ENCODE measurements at regions not wholly inside any gene's neighbourhood (a gene's known extent, or its start where the extent isn't known, plus 50 kb on each side); places are given as distances from the start of the nearest gene placed in this dataset.

- no peak for DNase-seq
- ATAC-seq, result no peak
These were observed 427.7 kb upstream of the SULF2 start for GRCh38 chr20:48212806-48213509.

GRCh38 chr20:48211847-48212246 lies 426.6 kb upstream of the SULF2 start:
- intact Hi-C loops (cut with DNase I), result loop anchor here in 2 of 10 donors (5.0 kb wide), 1 partner anchor 385 kb away; no protein-coding TSS in a partner anchor
- 88 to 100% (median 95%) methylated on average over 5 of the region's 5 CpGs for WGBS, 4 donors
- no peak for DNase-seq
- H3K27me3 ChIP-seq, result peaks cover 0 to 8% (median 0%) of the 10 kb centered on the region in 9 donors
- TF ChIP-seq POLR2A (IDR thresholded peaks at IDR 0.05), result no peak
- TF ChIP-seq CTCF (IDR thresholded peaks at IDR 0.05), result no peak
- H3K9me3 ChIP-seq, result no peaks in the 10 kb centered on the region
- H3K36me3 ChIP-seq, result no peaks in the 10 kb centered on the region
- H3K27ac ChIP-seq, result no peak overlapping the region
- no peak overlapping the region for H3K4me3 ChIP-seq
- H3K4me1 ChIP-seq, result peaks cover 0 to 3% (median 0%) of the 10 kb centered on the region in 12 donors
- ATAC-seq, result no peak

More at GRCh38 chr20:48212806-48213509, 427.7 kb upstream of the SULF2 start:
- H3K27me3 ChIP-seq, result peaks cover 0 to 8% (median 0%) of the 10 kb centered on the region in 9 donors
- intact Hi-C loops (cut with DNase I), result loop anchor here in 2 of 10 donors (5.0 kb wide), 1 partner anchor 384 kb away; no protein-coding TSS in a partner anchor
- H3K4me1 ChIP-seq, result peaks cover 0 to 3% (median 0%) of the 10 kb centered on the region in 12 donors
- no peaks in the 10 kb centered on the region for H3K9me3 ChIP-seq
- H3K36me3 ChIP-seq, result no peaks in the 10 kb centered on the region
- no peak overlapping the region for H3K27ac ChIP-seq
- H3K4me3 ChIP-seq, result no peak overlapping the region
- 76 to 86% (median 82%) methylated on average over 3 of the region's 3 CpGs for WGBS, 4 donors
- TF ChIP-seq CTCF (IDR thresholded peaks at IDR 0.05) (no peak), POLR2A (IDR thresholded peaks at IDR 0.05) (no peak)

- Histone ChIP-seq H3K4me1 (peaks cover 0 to 3% (median 0%) of the 10 kb centered on the region in 12 donors), H3K9me3 (no peaks in the 10 kb centered on the region), H3K36me3 (no peaks in the 10 kb centered on the region), H3K27ac (no peak overlapping the region), H3K4me3 (no peak overlapping the region), H3K27me3 (peaks cover 0 to 8% (median 0%) of the 10 kb centered on the region in 9 donors)
- DNase-seq (no peak), ATAC-seq (no peak)
- WGBS, 4 donors, result 60 to 67% (median 64%) methylated on average over 3 of the region's 3 CpGs
- no peak for TF ChIP-seq CTCF (IDR thresholded peaks at IDR 0.05)
- TF ChIP-seq POLR2A (IDR thresholded peaks at IDR 0.05), result no peak
- intact Hi-C loops (cut with DNase I), result loop anchor here in 2 of 10 donors (5.0 kb wide), 1 partner anchor 386 kb away; no protein-coding TSS in a partner anchor
These were observed 426.0 kb upstream of the SULF2 start for GRCh38 chr20:48211238-48211637.
